Left cardiac atrium (tissue), 4 donors: ENCODE measurements at regions not wholly inside any gene's neighbourhood (a gene's known extent, or its start where the extent isn't known, plus 50 kb on each side); places are given as distances from the start of the nearest gene placed in this dataset.
A peak's percentile ranks its signal among the peaks of the same experiment; 100 is the strongest.
"Not testable (repeated sequence)": the region's sequence is repeated elsewhere in the genome, so short reads cannot be mapped to it uniquely, and the experiment has no call there.

ENCODE experiments used
- ATAC-seq, 2 donors: fragments of 200-7000 bp; cut with Tn5 transposase; one replicate each; pipeline ENCODE4 v1.9.1; 2020; ENCODE audit warnings: mild to moderate bottlenecking in 2 of 2, moderate library complexity in 2 of 2
- DNase-seq: peaks from one replicate; pipeline ENCODE4 v3.0.0-alpha.2; 2020
- intact Hi-C, 2 donors: fragments of 100-400 bp; cut with DNase I; formaldehyde crosslinking; loops; one replicate each; pipeline versions ENCODE4 v1.14.1 to v1.15.1; 2022 to 2023
- donor health status: DM: no; HTN: yes; CAD: no.
- donor health status: DM: no; HTN: yes; CAD: no; lungs with severe emphysema.
- donor health status: DM: yes; HTN: yes; CAD: no.
- donor health status: Dilated cardiomyopathy.

DNA sequence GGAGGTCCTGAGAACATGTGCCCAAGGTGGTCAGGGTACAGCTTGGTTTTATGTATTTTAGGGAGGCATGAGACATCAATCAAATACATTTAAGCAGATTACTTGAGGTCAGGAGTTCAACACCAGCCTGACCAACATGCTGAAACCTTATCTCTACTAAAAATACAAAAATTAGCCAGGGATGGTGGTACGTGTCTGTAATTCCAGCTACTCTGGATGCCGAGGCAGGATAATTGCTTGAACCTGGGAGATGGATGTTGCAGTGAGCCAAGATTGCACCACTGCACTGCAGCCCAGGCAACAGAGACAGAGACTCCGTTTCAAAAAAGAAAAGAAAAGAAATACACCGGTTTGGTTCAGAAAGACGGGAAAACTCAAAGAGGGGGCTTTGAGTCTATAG is 165.9 kb upstream of the ADAMTS19 start:
- DNase-seq, ATAC-seq, intact Hi-C loops: not testable (repeated sequence)

DNA sequence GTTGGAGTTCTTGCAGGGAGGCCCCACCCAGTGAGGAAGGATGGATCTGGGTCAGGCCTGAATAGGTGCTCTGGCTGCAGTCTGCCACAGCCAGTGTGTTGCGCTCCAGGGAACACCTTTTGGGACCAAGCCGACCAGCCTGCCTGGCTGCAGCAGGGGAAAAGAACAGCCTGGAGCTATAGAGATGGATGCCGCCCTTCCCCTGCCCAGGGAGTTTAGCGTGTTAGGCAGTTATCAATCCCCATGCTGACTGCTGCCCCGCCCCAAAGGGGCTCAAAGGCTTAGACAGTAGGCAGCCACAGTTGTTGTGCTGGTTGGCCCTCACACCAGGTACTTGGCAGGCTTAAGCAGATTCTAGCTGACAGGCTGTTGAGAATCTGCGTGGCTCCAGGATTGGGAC is 153.4 kb upstream of the ADAMTS19 start:
- DNase-seq = no peak
- intact Hi-C loops = no loop called here
- ATAC-seq = no peak

DNA sequence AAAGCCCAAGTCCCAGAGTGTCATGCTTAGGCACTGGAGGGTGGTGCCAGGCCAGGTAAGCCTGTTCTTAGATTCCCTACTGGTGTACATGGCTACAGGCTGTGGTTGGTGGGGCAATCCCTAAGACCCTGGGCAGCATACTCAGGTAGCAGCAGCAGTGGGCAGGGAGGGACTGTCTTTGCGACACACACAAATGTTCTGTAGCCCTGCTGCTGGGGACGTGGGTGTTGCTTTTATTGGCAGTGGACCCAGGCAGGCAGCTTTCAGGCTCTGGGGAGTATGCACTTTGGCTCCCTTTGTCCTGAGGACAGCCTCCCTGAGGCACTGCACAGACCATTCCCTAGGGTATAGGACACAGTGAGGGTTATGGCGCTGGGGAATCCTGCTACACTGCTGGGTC is 137.1 kb upstream of the ADAMTS19 start:
- DNase-seq (no peak), ATAC-seq (no peak)
- intact Hi-C loops = no loop called here

DNA sequence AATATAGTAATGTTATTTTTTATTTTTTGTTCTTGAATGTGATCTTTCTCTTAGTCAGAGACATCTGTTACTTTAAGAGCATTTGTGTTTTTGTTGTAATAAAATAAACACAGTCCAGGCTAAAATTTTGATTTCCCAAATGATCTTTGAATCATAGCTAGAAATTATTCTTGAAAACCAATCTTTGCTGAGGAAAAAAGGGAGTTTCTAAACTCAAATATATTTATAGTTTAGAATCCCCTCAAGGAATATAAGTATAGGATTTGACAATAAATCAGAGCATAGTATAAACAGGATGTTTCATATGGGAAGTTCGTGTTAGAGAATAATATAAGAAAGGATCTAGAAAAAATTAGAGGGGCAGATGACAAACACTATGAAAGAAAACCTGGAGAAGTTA is 118.8 kb upstream of the ADAMTS19 start:
- DNase-seq = no peak
- intact Hi-C loops = no loop called here

DNA sequence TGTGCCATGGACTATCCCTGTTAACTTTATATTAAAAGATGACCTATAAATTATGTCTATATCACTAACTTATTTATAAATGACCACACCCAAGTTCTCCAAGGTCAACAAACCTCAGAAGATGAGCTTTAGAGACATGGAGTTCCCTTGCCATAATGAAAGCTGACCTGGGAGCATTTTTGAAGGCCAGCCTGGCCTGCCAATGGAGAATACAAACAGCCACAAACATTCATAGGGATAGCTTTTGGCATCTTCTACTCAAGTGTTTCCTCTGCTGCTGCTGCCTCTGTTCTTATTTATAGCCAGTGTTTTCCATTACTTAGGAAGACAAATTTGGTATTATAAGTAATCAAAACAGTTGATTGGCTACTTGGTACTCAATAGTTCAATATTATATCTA is 117.3 kb upstream of the ADAMTS19 start:
- no peak for ATAC-seq
- DNase-seq = no peak
- intact Hi-C loops = no loop called here

More for the DNA sequence above, 118.8 kb upstream of the ADAMTS19 start:
- no peak for ATAC-seq

DNA sequence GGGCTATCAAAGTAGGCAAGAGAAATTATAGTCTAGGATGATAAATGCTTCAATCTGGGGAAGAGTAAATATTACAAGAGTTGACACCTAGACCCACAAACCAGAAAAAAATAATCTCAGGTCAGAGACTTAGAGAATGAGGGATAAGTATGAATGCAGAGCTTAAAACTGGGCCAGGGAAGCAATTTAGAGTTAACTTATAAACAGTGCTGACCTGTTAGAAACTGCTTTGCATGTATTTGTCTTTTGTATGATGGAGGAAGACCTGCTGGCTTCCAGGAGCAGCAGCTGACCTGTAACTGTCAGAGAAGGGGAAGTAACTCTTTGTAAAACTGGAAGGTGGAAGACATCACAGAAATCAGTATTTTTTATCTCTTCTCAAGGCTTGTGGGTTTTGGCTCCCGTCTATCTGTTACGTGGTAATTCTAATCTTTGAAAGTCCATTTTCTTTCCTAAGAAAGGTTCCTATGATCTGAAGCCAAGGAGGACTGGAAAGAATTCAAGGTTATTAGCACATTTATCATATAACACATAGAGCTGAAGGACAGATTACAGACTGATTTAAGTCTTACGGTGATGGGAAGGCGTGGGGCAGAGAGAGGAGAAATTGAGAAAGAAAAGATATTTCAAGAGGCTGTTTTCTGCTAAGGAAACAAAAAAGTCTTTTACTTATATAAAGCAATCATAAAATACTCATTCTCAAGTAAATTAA is 114.7 kb upstream of the ADAMTS19 start:
- ATAC-seq = peak in 1 of 2 donors; percentile 72
- no peak for DNase-seq
- intact Hi-C loops = no loop called here

DNA sequence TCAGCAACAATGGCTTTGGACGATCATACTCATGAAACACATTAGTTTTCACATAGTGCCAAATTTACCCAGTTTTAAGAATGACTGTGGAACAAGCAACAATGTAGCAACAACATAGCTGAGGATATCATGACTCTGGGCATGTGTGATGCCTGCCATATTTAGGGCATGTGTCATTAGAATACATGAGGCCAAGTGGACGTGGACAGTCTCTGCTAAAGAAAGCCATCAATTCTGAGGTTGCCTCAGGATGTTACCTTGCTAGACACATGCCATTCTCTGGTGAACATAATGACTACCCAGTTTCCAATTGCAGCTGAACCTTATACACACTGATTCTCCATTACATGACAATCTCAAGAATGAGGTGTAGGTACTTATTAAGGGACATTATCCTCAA is 103.3 kb upstream of the ADAMTS19 start:
- DNase-seq (no peak), ATAC-seq (no peak)
- intact Hi-C loops = no loop called here

DNA sequence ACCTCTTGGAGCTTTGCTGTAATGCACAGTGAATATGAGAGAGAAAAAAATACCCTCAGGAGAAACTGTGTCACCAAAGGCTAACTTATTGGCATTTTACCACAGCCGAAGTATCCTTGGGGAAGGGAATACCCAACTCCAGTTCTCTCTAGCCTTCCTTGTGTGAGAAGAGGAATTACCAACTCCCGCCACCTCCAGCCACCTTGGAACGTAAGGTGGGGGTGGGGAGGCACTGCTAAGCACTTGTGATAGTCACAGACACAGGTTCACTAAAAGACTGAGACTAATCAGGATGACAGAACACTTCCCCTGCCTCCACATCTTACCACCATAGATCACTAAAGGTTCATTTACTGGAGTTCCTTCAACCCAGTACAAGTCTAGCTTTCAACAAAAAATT is 102.0 kb upstream of the ADAMTS19 start:
- ATAC-seq (no peak), DNase-seq (no peak)
- intact Hi-C loops = no loop called here

DNA sequence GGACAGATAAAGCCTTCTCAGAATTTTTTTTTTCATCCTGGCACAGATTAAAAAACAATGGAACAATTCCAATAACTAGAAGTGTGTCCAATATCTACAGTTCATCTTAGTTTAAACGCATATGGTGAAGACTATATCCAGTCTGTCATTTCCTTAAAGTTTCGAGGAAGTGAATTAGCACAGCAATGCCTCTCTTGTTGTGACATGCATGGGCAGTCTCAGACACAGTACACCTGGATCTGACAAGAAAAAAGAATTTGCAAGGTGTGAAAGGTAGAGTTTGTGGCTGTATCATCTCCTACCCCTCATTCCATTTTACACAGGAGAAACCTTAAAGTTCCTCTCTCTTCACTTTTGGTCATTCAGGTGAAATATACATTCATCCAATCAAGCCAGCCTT is 100.6 kb upstream of the ADAMTS19 start:
- ATAC-seq = no peak

DNA sequence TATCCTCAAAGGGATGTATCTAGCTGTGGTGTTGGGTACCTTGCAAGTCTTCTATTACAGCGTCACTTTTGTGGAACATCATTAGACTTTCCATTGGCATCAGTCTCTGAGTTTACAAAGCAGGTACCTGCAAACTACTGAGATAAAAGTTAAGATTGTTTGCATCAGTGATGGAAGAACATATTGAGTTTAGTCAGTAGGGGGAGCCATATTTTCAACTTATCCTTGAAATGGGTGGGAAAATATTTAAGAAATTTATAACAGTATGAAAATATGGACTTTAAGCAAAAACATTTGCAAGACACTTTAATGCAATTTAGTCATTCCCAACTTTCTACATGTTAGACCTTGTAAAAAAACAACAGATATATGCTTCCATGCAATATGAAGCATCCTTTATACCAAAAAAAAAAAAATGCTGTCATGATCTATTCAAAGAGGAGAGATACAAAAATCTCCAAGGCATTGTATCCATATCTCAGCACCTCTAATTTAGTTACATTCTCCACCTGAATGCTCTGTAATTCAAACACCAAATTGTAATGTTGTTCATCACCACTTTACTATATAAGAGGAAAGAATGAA is 98.6 kb upstream of the ADAMTS19 start:
- intact Hi-C loops = no loop called here
- no peak for ATAC-seq

More for the DNA sequence above, 100.6 kb upstream of the ADAMTS19 start:
- no peak for DNase-seq
- intact Hi-C loops = no loop called here

DNA sequence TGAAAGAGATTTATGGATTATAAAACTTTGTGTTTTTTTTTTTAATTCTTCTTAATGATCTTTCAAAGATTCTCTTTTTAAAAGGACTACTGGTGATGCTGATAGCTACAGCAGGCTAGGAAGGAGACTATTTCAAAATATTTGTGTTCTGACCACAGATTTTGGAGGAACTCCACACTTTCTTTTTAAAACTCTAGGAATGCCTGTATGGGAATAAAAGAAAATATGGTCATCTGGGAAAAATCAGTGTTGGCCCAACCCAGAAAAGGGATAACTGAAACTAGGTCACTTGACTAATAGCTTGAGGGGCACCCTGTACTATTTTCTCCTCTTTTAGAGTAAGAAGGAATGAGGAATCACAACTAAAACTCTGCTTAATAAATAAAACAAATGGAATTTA is 97.6 kb upstream of the ADAMTS19 start:
- ATAC-seq (no peak), DNase-seq (no peak)
- intact Hi-C loops = no loop called here

More for the DNA sequence above, 98.6 kb upstream of the ADAMTS19 start:
- DNase-seq = no peak

DNA sequence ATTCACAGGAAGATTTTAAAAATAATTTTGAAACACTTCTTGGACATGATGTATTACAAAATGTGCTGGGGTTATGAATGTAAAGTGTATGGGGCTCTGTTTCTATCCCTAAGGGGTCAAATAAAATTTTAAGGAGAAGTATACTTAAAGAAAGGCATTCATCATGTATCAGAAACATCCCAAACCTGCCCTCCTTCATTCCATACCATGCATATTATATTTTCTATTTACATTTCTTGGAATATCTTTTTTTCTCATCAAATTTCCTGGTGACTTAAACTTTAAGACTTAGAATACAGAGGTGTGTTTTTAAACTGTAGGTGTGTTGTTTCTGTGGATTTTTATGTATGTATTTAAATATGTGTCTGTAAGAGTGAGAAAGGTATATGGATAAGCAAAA is 96.1 kb upstream of the ADAMTS19 start:
- ATAC-seq = no peak
- DNase-seq = no peak

DNA sequence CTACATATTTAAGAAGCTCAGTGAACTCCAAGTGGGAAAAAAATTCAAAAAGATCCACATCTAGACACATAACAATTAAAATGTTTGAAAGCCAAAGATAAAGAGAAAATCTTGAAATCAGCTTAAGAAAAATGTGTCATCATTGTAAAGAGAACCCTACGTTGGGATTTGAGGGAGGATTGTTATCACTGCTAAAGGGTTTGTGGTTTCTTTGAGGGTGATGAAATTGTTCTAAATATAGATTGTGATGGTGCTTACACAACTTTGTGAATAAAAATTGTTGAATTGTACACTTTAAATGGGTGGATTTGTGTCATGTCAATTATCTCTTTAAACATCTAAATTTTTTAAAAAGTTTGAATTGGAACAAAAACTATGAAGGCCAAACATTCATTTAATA is 92.2 kb upstream of the ADAMTS19 start:
- DNase-seq (no peak), ATAC-seq (no peak)
- intact Hi-C loops = no loop called here

More for the DNA sequence above, 96.1 kb upstream of the ADAMTS19 start:
- intact Hi-C loops = no loop called here

DNA sequence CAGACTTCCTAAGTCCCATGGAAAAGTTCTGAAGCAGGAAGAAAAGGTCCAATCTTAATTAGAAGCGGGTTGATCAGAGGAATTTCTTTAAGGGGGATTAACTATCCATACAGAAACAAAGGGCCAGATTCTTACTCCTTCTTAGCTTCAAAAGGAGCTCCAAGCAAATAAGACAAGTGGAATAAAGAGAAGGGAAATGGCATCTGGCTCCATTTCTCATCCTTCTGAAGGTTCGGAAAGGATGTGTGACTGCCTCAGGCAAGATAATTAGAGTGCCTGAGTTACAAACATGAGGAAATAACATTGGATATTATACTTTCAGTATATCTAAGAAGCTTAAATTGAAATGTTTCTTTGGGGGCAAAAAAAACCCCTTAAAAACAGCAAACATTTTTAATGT is 88.1 kb upstream of the ADAMTS19 start:
- no peak for DNase-seq
- intact Hi-C loops = no loop called here
- no peak for ATAC-seq

DNA sequence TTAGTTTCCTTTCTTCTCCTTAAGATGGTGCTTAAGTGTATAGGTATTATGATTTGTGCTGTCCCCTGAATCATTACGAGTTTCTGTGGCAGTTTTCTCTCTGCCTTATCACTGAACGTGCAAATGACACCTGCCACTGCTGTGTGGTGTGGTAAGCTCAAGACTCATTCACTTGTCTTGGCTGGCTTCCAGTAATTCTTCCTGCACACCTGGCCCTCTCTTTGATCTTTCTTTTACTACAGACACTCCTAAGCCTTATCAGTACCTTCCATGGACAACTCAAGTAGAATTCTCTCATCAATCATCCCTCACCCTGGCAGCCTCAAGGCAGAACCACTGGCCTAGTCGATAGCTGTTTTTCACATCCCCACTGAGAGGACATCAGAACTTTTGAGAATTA is 82.6 kb upstream of the ADAMTS19 start:
- intact Hi-C loops = no loop called here
- DNase-seq = no peak
- ATAC-seq = no peak

DNA sequence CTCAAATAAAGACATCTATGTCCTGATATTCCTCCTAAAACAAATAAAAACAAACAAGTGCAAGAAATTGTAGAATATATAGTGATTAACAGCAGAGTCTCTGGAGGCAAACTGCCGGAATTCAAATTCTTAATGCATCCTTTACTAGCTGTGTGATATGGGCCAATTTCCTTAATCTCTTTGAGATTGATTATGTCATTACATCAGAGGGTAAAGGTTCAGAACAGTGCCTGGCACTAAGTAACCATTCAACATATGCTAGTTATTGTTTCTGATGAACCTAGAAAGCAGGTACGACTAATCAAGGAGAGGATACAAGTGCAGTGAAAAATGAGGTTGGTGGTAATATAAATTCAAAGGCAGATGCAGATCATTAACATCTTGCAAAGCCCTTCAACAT is 81.1 kb upstream of the ADAMTS19 start:
- DNase-seq (no peak), ATAC-seq (no peak)
- intact Hi-C loops = no loop called here

DNA sequence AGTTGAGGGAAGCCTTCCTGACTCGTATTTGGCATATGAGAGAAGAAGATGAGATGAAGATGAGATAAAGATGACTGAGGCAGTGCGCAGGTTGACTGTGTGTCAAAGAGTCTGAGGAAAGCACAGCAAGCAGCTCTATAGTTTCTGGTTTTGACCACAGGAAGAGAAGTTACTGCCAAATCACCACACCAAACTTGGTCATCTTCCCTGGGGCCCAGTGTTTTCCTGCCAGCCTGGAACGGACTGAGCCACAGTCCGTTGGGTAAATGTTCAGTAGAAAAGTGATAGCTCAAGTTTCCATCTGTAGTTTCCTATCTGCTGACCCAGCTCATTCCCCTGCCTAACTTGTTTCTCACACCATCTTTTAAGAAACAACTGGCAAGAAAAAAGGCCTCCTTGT is 80.7 kb upstream of the ADAMTS19 start:
- ATAC-seq = no peak
- no peak for DNase-seq
- intact Hi-C loops = no loop called here

DNA sequence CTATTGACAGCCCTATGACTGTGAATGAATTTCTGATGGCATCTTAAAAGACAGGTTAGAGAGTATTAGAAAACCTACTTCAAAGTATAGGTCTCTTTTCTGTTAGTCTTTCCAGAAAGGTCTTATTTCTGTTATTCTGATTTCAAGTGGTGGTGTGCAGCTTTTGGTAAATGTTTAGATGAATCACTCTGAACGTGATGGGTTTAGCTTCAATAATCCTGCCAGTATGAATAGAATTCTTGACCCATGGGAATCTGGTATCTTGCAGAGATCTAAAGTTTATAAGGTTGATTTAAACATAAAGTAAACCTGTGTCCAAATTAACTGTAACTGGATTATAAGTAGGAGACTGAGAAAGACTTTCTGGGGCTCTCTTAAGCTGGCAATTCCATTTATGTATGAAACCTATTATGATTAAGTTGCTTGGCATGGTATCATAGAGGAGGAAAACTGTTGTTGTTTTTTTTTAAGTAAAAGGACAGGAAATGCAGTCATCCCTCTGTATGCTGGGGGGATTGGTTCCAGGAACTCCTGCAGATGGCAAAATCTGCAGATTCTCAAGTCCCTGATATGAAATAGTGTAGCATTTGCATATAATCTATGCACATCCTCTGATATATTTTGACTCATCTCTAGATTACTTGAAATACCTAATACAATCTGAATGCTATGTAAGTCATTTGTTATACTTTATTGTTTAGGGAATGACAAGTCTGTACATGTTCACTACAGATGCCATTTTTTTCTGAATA is 77.0 kb upstream of the ADAMTS19 start:
- DNase-seq (no peak), ATAC-seq (no peak)
- intact Hi-C loops = no loop called here

DNA sequence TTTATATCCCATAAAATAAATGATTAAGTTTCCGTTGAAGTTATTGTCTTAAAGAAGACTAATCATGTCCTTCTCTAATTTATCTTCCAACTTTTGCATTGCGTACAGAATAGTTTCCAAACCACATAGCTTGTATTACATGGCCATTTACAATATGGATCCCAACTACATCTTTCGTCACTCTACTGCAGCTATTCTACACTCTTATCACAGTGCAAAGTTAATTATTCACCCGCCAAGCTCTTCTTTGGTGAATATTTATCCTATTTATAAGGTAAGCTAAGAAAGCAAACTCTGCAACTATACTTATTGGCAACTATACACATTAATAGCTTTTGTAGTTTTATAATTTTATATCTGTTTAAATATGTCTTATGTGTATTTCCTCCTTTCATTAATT is 75.9 kb upstream of the ADAMTS19 start:
- intact Hi-C loops = no loop called here
- no peak for ATAC-seq
- DNase-seq = no peak

DNA sequence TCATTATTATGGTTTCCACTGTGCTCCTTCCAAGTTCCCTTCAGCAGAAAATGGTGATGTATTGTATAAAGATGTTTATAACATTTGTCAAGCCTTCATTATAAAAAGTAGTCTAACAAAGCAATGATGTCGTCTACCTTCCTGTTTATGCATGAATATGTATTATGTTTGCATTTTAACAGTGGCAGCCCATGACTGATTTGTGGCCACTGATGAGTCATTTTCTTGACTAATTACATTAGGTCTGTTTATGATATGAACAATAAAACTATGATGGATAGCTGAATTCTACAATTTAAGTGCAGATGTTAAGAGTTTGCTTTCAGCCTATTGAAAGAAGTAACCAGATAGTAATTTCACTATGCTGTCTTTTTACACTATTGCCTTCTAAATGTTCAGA is 75.4 kb upstream of the ADAMTS19 start:
- no peak for ATAC-seq
- intact Hi-C loops = no loop called here

DNA sequence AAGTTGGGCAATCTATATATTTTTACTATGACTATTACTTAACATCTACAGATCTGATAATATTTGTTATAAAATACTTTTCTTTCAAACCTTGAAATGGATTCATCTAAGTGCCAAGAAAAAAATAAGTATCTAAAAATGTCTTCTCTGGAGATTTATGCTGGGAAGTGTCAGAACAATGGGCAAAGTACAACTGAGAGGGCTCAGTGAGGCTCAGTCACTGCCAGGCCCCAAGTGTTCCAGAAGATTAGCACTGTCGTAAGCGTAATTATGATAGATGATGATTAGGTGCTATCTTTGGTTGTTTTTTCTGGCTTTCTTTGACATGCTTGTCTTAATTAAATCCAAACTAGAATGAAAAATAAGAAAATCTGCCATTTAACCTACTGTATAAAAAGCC is 72.2 kb upstream of the ADAMTS19 start:
- DNase-seq (no peak), ATAC-seq (no peak)
- intact Hi-C loops = no loop called here

More for the DNA sequence above, 75.4 kb upstream of the ADAMTS19 start:
- no peak for DNase-seq
